Esophagus squamous epithelium (tissue), 5 donors: ENCODE measurements at regions not wholly inside any gene's neighbourhood (a gene's known extent, or its start where the extent isn't known, plus 50 kb on each side); places are given as distances from the start of the nearest gene placed in this dataset.

Experiments used
- DNase-seq: peaks from one replicate; lab custom pipeline; 2025; lab: John Stamatoyannopoulos, UW
- H3K27ac ChIP-seq, 4 donors: fragments of 200-600 bp; sonication (generic); one replicate each; pipeline ENCODE4 v1.5.1; 2016 to 2019; ENCODE audit warnings: mild to moderate bottlenecking in 1 of 4
- H3K27me3 ChIP-seq, 4 donors: fragments of 200-600 bp; sonication (generic); 1 replicate in 3 of 4; 2 replicates in 1 of 4; pipeline versions ENCODE4 v1.5.1 to v1.6.0; 2017 to 2021; ENCODE audit warnings: antibody characterized with exemption in 1 of 4
- H3K36me3 ChIP-seq, 3 donors: fragments of 200-600 bp; sonication (generic); one replicate each; pipeline ENCODE4 v1.5.1; 2016 to 2019
- H3K4me1 ChIP-seq, 3 donors: fragments of 200-600 bp; sonication (generic); one replicate each; pipeline ENCODE4 v1.5.1; 2017 to 2019
- H3K4me3 ChIP-seq, 4 donors: fragments of 200-600 bp; sonication (generic); 1 replicate in 3 of 4; 2 replicates in 1 of 4; pipeline ENCODE4 v1.5.1; 2016 to 2019; ENCODE audit warnings: mild to moderate bottlenecking in 2 of 4, moderate library complexity in 1 of 4
- H3K9me3 ChIP-seq, 3 donors: fragments of 200-600 bp; sonication (generic); one replicate each; pipeline ENCODE4 v1.5.1; 2016 to 2019
- CTCF ChIP-seq, 6 experiments: fragments of 450-650 bp in 4 of 6; fragments of 200-600 bp in 2 of 6; sonication (generic) in 2 of 6; IDR thresholded peaks; one replicate each; pipeline ENCODE4 v1.5.1; 2016 to 2019; ENCODE audit warnings: antibody characterized with exemption in 6 of 6, mild to moderate bottlenecking in 4 of 6, moderate library complexity in 4 of 6
- POLR2A ChIP-seq, 4 donors: fragments of 450-650 bp; IDR thresholded peaks; one replicate each; pipeline ENCODE4 v1.6.1; 2017; ENCODE audit warnings: antibody characterized with exemption in 4 of 4, mild to moderate bottlenecking in 4 of 4, moderate library complexity in 3 of 4
- WGBS, 2 donors: methylation state at CpG; one replicate each; pipeline ENCODE4 v1.1.5; 2018; 5-methylcytosine and 5-hydroxymethylcytosine counted together
- intact Hi-C: fragments of 100-400 bp; cut with DNase I; formaldehyde crosslinking; loops from one replicate; pipeline ENCODE4 v1.15.0; 2022
- donor health status: DM: yes; HTN: yes; CAD: no.

DNA sequence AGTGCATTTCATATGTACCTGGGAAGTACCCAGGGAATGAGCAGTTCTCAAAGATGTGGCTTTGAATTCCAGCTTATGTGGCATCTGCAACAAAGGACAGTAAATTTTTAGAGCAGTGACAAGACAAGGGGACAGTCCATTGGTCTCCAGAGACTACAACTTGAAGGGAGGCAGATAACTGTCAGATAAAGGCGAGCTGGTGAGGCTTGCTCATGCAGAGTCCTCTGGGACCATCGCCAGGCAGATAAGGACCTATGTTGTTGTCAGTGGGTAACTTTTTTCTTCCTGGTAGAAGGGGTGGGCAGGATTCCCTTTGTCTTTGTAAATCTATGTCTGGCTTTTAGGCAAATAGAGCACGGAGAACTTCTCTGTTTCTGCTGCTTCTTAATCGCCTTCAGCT, 120.2 kb downstream of the ICE1 start:
- no peak overlapping the region for H3K4me3 ChIP-seq
- no peak for TF ChIP-seq CTCF (IDR thresholded peaks at IDR 0.05)
- TF ChIP-seq POLR2A (IDR thresholded peaks at IDR 0.05) = no peak
- WGBS, 2 donors = 57 to 60% methylated on average over 4 of the region's 4 CpGs

GRCh38 chr5:5540065-5540464, 117.6 kb downstream of the ICE1 start:
- Histone ChIP-seq H3K36me3 (no peaks in the 10 kb centered on the region), H3K9me3 (no peaks in the 10 kb centered on the region), H3K4me1 (no peaks in the 10 kb centered on the region), H3K4me3 (no peak overlapping the region), H3K27ac (no peak overlapping the region), H3K27me3 (no peaks in the 10 kb centered on the region)
- intact Hi-C loops = no loop called here
- DNase-seq = no peak
- TF ChIP-seq CTCF (IDR thresholded peaks at IDR 0.05) (no peak), POLR2A (IDR thresholded peaks at IDR 0.05) (no peak)
- 58 to 62% methylated on average over 4 of the region's 4 CpGs for WGBS, 2 donors

More for the DNA sequence above, 120.2 kb downstream of the ICE1 start:
- Histone ChIP-seq H3K4me1 (no peaks in the 10 kb centered on the region), H3K27me3 (peaks cover 0 to 4% (median 0%) of the 10 kb centered on the region in 4 donors), H3K27ac (no peak overlapping the region), H3K36me3 (no peaks in the 10 kb centered on the region), H3K9me3 (no peaks in the 10 kb centered on the region)
- intact Hi-C loops = no loop called here
- DNase-seq = no peak
